ENCODE measurements at regions not wholly inside any gene's neighbourhood (a gene's known extent, or its start where the extent isn't known, plus 50 kb on each side); places are given as distances from the start of the nearest gene placed in this dataset.

- TF ChIP-seq, protein P1, sequence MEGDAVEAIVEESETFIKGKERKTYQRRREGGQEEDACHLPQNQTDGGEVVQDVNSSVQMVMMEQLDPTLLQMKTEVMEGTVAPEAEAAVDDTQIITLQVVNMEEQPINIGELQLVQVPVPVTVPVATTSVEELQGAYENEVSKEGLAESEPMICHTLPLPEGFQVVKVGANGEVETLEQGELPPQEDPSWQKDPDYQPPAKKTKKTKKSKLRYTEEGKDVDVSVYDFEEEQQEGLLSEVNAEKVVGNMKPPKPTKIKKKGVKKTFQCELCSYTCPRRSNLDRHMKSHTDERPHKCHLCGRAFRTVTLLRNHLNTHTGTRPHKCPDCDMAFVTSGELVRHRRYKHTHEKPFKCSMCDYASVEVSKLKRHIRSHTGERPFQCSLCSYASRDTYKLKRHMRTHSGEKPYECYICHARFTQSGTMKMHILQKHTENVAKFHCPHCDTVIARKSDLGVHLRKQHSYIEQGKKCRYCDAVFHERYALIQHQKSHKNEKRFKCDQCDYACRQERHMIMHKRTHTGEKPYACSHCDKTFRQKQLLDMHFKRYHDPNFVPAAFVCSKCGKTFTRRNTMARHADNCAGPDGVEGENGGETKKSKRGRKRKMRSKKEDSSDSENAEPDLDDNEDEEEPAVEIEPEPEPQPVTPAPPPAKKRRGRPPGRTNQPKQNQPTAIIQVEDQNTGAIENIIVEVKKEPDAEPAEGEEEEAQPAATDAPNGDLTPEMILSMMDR (IDR thresholded peaks at IDR 0.05; ENCODE audit: borderline replicate concordance, extremely low read depth, low read length, poor library complexity, severe bottlenecking), result no peak
- TF ChIP-seq EZH2 (IDR thresholded peaks at IDR 0.05; ENCODE audit: borderline replicate concordance, low read depth, low read length, severe bottlenecking), result no peak
Measured at GRCh38 chr18:78482378-78482777, 497.2 kb upstream of the SALL3 start.

Measured in DND-41 (cell line).